Thoracic aorta (tissue), 2 donors: ENCODE measurements at regions not wholly inside any gene's neighbourhood (a gene's known extent, or its start where the extent isn't known, plus 50 kb on each side); places are given as distances from the start of the nearest gene placed in this dataset.

ENCODE experiments used
- ATAC-seq: fragments of 150-250 bp; one replicate; pipeline ENCODE4 v1.8.0; 2017; ENCODE audit warnings: low read depth; ENCODE audit not compliant: insufficient number of reproducible peaks, low FRiP score
- DNase-seq: peaks from one replicate; pipeline ENCODE4 v3.0.0-alpha.2; 2020; ENCODE audit warnings: low spot score
- H3K27ac ChIP-seq, 2 donors: fragments of 200-600 bp; sonication (generic); 1 replicate in 1 of 2; 2 replicates in 1 of 2; pipeline ENCODE4 v1.5.1; 2016; ENCODE audit warnings: mild to moderate bottlenecking in 2 of 2, moderate library complexity in 2 of 2
- H3K27me3 ChIP-seq: fragments of 200-600 bp; sonication (generic); replicated peaks from 2 replicates; pipeline ENCODE4 v1.6.0; 2016; ENCODE audit warnings: mild to moderate bottlenecking; ENCODE audit not compliant: insufficient read depth
- H3K36me3 ChIP-seq: fragments of 200-600 bp; sonication (generic); one replicate; pipeline ENCODE4 v1.5.1; 2016
- H3K4me1 ChIP-seq, 2 donors: fragments of 200-600 bp; sonication (generic); 1 replicate in 1 of 2; 2 replicates in 1 of 2; pipeline versions ENCODE4 v1.5.1 to v1.6.0; 2016; ENCODE audit warnings: low read depth in 2 of 2, mild to moderate bottlenecking in 1 of 2; ENCODE audit not compliant: control insufficient read depth in 1 of 2
- H3K4me3 ChIP-seq: fragments of 200-600 bp; sonication (generic); 2 replicates; pipeline ENCODE4 v1.5.1; 2016; ENCODE audit warnings: mild to moderate bottlenecking
- H3K9me3 ChIP-seq: fragments of 200-600 bp; sonication (generic); 2 replicates; pipeline ENCODE4 v1.5.1; 2016
- TF ChIP-seq, protein P1 (sequence below): fragments of 200-600 bp; sonication (generic); IDR thresholded peaks from one replicate; pipeline ENCODE4 v1.5.1; 2019; ENCODE audit warnings: antibody characterized with exemption

DNA sequence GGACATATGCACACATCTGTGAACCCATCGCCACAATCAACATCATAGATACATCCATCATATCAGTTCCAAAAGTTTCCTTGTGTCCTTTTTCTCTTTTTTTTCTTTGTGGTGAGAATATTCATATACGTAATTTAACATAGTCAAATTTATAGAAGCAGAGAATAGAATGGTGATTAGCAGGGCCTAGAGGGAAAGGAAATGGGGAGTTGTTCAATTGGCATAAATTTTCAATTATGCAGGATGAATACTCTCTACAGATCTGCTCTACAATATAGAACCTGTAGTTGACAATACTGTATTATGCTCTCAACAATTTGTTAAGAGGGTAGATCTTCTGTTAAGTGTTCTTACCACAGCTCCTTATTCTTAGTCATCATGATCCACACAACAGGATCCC lies 413.2 kb downstream of the SHISA9 start:
- TF ChIP-seq, protein P1, sequence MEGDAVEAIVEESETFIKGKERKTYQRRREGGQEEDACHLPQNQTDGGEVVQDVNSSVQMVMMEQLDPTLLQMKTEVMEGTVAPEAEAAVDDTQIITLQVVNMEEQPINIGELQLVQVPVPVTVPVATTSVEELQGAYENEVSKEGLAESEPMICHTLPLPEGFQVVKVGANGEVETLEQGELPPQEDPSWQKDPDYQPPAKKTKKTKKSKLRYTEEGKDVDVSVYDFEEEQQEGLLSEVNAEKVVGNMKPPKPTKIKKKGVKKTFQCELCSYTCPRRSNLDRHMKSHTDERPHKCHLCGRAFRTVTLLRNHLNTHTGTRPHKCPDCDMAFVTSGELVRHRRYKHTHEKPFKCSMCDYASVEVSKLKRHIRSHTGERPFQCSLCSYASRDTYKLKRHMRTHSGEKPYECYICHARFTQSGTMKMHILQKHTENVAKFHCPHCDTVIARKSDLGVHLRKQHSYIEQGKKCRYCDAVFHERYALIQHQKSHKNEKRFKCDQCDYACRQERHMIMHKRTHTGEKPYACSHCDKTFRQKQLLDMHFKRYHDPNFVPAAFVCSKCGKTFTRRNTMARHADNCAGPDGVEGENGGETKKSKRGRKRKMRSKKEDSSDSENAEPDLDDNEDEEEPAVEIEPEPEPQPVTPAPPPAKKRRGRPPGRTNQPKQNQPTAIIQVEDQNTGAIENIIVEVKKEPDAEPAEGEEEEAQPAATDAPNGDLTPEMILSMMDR, result no peak
- Histone ChIP-seq H3K27ac (no peak overlapping the region), H3K4me1 (no peaks in the 10 kb centered on the region), H3K27me3 (no peaks in the 10 kb centered on the region), H3K9me3 (no peaks in the 10 kb centered on the region), H3K4me3 (no peak overlapping the region), H3K36me3 (no peaks in the 10 kb centered on the region)
- DNase-seq (no peak), ATAC-seq (no peak)

DNA sequence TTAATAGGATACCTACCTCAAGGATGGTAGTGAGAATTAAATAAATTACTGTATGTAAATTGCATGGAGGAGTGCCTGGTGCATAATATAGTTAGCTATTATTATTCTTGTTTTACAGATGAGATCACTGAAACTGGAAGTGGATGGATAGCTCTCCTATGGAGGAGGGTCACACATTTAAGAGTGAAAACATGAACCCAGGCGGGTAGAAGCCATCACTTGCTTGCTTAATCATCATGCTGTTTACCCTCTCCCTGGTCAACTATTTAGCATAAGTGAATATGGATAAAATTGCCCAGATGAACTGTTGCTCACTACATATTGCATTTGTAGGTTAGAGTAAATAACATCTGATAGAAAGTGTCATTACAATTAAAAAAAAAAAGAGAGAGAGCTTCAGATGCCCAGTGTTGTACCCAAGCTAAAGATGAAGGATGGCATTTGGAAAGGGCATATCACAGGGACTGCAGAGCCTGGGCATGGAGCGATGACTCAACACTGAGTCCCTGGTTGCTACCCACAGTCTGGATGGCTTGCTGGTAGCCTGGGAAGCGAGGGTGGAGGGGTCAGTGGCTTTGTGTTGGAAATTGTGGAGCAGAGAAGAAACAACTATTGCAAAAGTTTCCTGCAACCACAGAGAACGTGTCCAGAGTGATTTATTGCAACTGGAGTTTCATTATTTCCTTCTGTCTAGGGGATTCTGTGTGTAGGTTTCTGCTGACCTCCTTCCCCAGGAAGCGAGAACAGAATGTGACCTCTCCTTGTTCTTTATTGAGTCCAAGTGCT lies 414.4 kb downstream of the SHISA9 start:
- TF ChIP-seq, protein P1, result no peak
- H3K4me3 ChIP-seq, result no peak overlapping the region
- H3K36me3 ChIP-seq, result no peaks in the 10 kb centered on the region
- no peak overlapping the region for H3K27ac ChIP-seq
- H3K27me3 ChIP-seq, result no peaks in the 10 kb centered on the region
- DNase-seq, result no peak
- ATAC-seq, result no peak
- H3K9me3 ChIP-seq, result no peaks in the 10 kb centered on the region
- H3K4me1 ChIP-seq, result no peaks in the 10 kb centered on the region

DNA sequence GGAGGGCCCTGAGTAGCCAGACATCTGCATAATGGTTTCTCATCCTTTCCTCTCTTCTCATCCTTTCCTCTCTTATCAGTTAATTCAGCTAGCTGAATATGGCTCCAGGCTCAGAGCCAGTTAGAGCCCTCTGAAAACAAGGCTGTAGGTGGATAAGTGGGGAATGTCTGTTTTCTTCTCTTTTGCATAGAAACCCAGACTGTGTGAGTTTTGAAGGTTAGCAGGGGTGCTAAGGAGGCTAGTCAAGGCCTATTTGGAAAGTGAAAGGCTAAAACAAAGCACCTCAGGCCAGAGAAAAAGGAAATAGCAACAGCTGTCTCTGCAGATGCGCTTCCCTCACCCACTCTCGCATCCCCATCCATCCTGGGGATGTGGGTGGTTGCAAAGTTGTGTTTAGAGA lies 420.9 kb downstream of the SHISA9 start:
- Histone ChIP-seq H3K9me3 (no peaks in the 10 kb centered on the region), H3K4me3 (no peak overlapping the region), H3K4me1 (no peaks in the 10 kb centered on the region), H3K27ac (no peak overlapping the region), H3K36me3 (no peaks in the 10 kb centered on the region), H3K27me3 (no peaks in the 10 kb centered on the region)
- ATAC-seq (no peak), DNase-seq (no peak)
- TF ChIP-seq, protein P1, result no peak

DNA sequence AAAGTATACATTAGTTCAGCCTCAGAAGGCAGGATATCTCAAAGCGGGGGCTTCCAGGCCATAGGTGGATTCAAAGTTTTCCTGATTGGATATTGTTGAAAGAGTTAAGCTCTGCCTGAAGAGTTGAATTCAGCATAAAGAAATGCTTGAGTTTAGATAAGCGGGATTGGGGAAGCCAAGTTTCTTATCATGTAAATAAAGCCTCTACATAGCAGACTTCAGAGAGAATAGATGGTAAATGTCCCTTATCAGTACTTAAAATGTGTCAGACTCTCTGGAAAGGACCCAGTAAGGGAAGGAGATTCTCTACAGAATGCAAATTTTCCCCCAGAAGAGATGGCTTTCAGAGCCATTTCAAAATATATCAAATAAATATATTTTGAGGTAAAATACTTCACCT lies 423.5 kb downstream of the SHISA9 start:
- H3K36me3 ChIP-seq, result no peaks in the 10 kb centered on the region
- no peak for ATAC-seq

DNA sequence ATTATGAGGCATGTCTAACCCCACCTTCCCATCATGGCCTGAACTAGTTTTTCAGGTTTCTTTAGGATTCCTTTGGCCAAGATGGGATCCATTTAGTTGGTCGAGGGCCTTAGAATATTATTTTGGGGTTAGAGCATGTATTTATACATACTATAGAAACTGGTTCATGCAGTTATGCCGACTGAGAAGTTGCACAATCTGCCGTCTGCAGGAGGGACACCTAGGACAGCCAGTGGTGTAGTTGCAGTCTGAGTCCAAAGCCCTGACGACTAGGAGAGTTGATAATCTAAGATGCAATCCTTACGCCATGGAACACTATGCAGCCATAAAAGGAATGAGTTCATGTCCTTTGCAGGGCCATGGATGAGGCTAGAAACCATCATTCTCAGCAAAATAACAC lies 424.0 kb downstream of the SHISA9 start:
- Histone ChIP-seq H3K4me3 (no peak overlapping the region), H3K36me3 (no peaks in the 10 kb centered on the region), H3K27ac (no peak overlapping the region), H3K27me3 (no peaks in the 10 kb centered on the region), H3K4me1 (no peaks in the 10 kb centered on the region), H3K9me3 (no peaks in the 10 kb centered on the region)
- TF ChIP-seq, protein P1, result no peak
- no peak for ATAC-seq
- DNase-seq, result no peak

More for the DNA sequence above, 423.5 kb downstream of the SHISA9 start:
- Histone ChIP-seq H3K27me3 (no peaks in the 10 kb centered on the region), H3K4me3 (no peak overlapping the region), H3K27ac (no peak overlapping the region), H3K9me3 (no peaks in the 10 kb centered on the region), H3K4me1 (no peaks in the 10 kb centered on the region)
- TF ChIP-seq, protein P1, result no peak
- DNase-seq, result no peak
